Right kidney (tissue), 1 donor: ENCODE measurements at regions not wholly inside any gene's neighbourhood (a gene's known extent, or its start where the extent isn't known, plus 50 kb on each side); places are given as distances from the start of the nearest gene placed in this dataset.

Source experiments
- DNase-seq: peaks from one replicate; pipeline ENCODE4 v3.0.0-alpha.2; 2016

- DNase-seq: no peak
Observed at GRCh38 chr9:31608881-31609280, 775.6 kb upstream of the ACO1 start.

- DNase-seq: no peak
Observed at GRCh38 chr9:31612336-31613030, 772.0 kb upstream of the ACO1 start.

GRCh38 chr9:31615966-31616365, 768.5 kb upstream of the ACO1 start:
- no peak for DNase-seq

GRCh38 chr9:31623511-31623910, 760.9 kb upstream of the ACO1 start:
- no peak for DNase-seq

GRCh38 chr9:31629292-31629691, 755.2 kb upstream of the ACO1 start:
- DNase-seq: no peak

- DNase-seq: no peak
Observed at GRCh38 chr9:31637265-31637664, 747.2 kb upstream of the ACO1 start.

GRCh38 chr9:31637861-31638260, 746.6 kb upstream of the ACO1 start:
- no peak for DNase-seq

- DNase-seq: no peak
Observed at GRCh38 chr9:31639451-31639850, 745.0 kb upstream of the ACO1 start.

GRCh38 chr9:31669311-31669710, 715.1 kb upstream of the ACO1 start:
- no peak for DNase-seq

- DNase-seq: no peak
Observed at GRCh38 chr9:31671011-31671410, 713.4 kb upstream of the ACO1 start.

- DNase-seq: no peak
Observed at GRCh38 chr9:31674264-31674663, 710.2 kb upstream of the ACO1 start.

- DNase-seq: no peak
Observed at GRCh38 chr9:31677415-31677814, 707.0 kb upstream of the ACO1 start.

GRCh38 chr9:31677877-31678276, 706.6 kb upstream of the ACO1 start:
- DNase-seq: no peak

GRCh38 chr9:31683116-31683515, 701.3 kb upstream of the ACO1 start:
- no peak for DNase-seq

GRCh38 chr9:31697956-31698355, 686.5 kb upstream of the ACO1 start:
- DNase-seq: no peak

- DNase-seq: no peak
Observed at GRCh38 chr9:31699836-31700235, 684.6 kb upstream of the ACO1 start.

- no peak for DNase-seq
Observed at GRCh38 chr9:31700252-31701045, 684.0 kb upstream of the ACO1 start.

- DNase-seq: no peak
Observed at GRCh38 chr9:31702957-31703356, 681.5 kb upstream of the ACO1 start.

- no peak for DNase-seq
Observed at GRCh38 chr9:31715250-31715649, 669.2 kb upstream of the ACO1 start.

- no peak for DNase-seq
Observed at GRCh38 chr9:31719262-31719661, 665.2 kb upstream of the ACO1 start.

GRCh38 chr9:31730398-31730797, 654.0 kb upstream of the ACO1 start:
- DNase-seq: no peak

- no peak for DNase-seq
Observed at GRCh38 chr9:31733166-31733565, 651.3 kb upstream of the ACO1 start.

- DNase-seq: no peak
Observed at GRCh38 chr9:31736581-31737179, 647.8 kb upstream of the ACO1 start.

GRCh38 chr9:31740705-31741104, 643.7 kb upstream of the ACO1 start:
- no peak for DNase-seq
